Gastrocnemius medialis (tissue), 4 donors: ENCODE measurements at regions not wholly inside any gene's neighbourhood (a gene's known extent, or its start where the extent isn't known, plus 50 kb on each side); places are given as distances from the start of the nearest gene placed in this dataset.

ENCODE experiments used
- POLR2A ChIP-seq, 2 donors: fragments of 450-650 bp; IDR thresholded peaks; one replicate each; pipeline ENCODE4 v1.6.1; 2017; ENCODE audit warnings: antibody characterized with exemption in 2 of 2, mild to moderate bottlenecking in 2 of 2, moderate library complexity in 2 of 2
- TF ChIP-seq, protein P1 (sequence below), 5 experiments: fragments of 450-650 bp in 3 of 5; fragments of 200-600 bp in 2 of 5; sonication (generic) in 2 of 5; IDR thresholded peaks in 4 of 5; conservative IDR thresholded peaks in 1 of 5; 1 replicate in 4 of 5; 2 replicates in 1 of 5; pipeline ENCODE4 v1.5.1; 2016 to 2019; ENCODE audit warnings: antibody characterized with exemption in 5 of 5, mild to moderate bottlenecking in 3 of 5, moderate library complexity in 3 of 5

DNA sequence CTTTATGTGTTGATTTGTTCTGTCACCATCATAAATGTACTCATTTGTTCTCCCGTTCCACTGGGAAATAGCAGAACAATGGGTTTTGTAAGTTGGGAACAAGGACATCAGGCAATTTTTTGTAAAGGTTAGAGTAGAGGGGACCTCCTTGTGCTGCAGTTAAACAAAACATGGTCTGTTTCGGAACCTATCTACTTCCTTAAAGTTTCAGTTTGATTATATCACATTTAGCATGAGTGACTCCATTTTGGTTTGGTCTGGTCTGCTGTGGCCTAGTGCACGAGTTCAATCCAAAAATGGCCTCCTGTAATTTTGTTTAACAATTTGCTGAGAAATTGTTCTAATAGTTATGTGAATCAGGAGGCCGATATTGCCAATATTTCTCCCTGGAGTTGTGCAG is 372.7 kb downstream of the NUAK1 start:
- TF ChIP-seq, protein P1, sequence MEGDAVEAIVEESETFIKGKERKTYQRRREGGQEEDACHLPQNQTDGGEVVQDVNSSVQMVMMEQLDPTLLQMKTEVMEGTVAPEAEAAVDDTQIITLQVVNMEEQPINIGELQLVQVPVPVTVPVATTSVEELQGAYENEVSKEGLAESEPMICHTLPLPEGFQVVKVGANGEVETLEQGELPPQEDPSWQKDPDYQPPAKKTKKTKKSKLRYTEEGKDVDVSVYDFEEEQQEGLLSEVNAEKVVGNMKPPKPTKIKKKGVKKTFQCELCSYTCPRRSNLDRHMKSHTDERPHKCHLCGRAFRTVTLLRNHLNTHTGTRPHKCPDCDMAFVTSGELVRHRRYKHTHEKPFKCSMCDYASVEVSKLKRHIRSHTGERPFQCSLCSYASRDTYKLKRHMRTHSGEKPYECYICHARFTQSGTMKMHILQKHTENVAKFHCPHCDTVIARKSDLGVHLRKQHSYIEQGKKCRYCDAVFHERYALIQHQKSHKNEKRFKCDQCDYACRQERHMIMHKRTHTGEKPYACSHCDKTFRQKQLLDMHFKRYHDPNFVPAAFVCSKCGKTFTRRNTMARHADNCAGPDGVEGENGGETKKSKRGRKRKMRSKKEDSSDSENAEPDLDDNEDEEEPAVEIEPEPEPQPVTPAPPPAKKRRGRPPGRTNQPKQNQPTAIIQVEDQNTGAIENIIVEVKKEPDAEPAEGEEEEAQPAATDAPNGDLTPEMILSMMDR (IDR thresholded peaks at IDR 0.05 in 4 of 5, conservative IDR thresholded peaks at IDR 0.05 in 1 of 5), result no peak
- TF ChIP-seq POLR2A (IDR thresholded peaks at IDR 0.05), result no peak
